SK-N-SH treated with all-trans-retinoic acid at 6 μM for 48 hours (cell line): ENCODE measurements at regions not wholly inside any gene's neighbourhood (a gene's known extent, or its start where the extent isn't known, plus 50 kb on each side); places are given as distances from the start of the nearest gene placed in this dataset.
"Not testable (repeated sequence)": the region's sequence is repeated elsewhere in the genome, so short reads cannot be mapped to it uniquely, and the experiment has no call there.

ENCODE experiments used
- ATAC-seq: fragments of 200-7000 bp; cut with Tn5 transposase; 3 replicates; pipeline ENCODE4 v1.9.1; 2020; ENCODE audit warnings: mild to moderate bottlenecking, moderate library complexity
- ARNTL ChIP-seq: fragments of 450-650 bp; formaldehyde crosslinking; IDR thresholded peaks from 2 replicates; pipeline ENCODE4 v1.5.0; 2020; ENCODE audit warnings: low read depth, mild to moderate bottlenecking, moderate library complexity, borderline replicate concordance
- BACH2 ChIP-seq: fragments of 250-450 bp; sonication (Bioruptor Pico); IDR thresholded peaks from 2 replicates; pipeline ENCODE4 v1.9.0; 2021; ENCODE audit warnings: mild to moderate bottlenecking, borderline replicate concordance
- CREB5 ChIP-seq: fragments of 250-450 bp; sonication (Bioruptor Pico); IDR thresholded peaks from 2 replicates; pipeline ENCODE4 v1.5.1; 2020; ENCODE audit warnings: low read depth, mild to moderate bottlenecking, moderate library complexity
- CSDC2 ChIP-seq: fragments of 250-450 bp; sonication (Bioruptor Pico); IDR thresholded peaks from 2 replicates; pipeline ENCODE4 v1.5.0; 2020; ENCODE audit warnings: mild to moderate bottlenecking, moderate library complexity
- ESRRG ChIP-seq: fragments of 250-450 bp; sonication (Bioruptor Pico); IDR thresholded peaks from 2 replicates; pipeline ENCODE4 v1.6.1; 2021; ENCODE audit warnings: mild to moderate bottlenecking
- ISL1 ChIP-seq: fragments of 250-450 bp; sonication (Bioruptor Pico); IDR thresholded peaks from 2 replicates; pipeline ENCODE4 v2.1.2; 2022; ENCODE audit warnings: mild to moderate bottlenecking, moderate library complexity
- OSR1 ChIP-seq: fragments of 250-450 bp; sonication (Bioruptor Pico); IDR thresholded peaks from 2 replicates; pipeline ENCODE4 v1.8.0; 2022; ENCODE audit warnings: moderate library complexity, mild to moderate bottlenecking, inconsistent platforms
- PPARA ChIP-seq: fragments of 250-450 bp; sonication (Bioruptor Pico); IDR thresholded peaks from 2 replicates; pipeline ENCODE4 v1.5.0; 2020; ENCODE audit warnings: mild to moderate bottlenecking, borderline replicate concordance
- RARB ChIP-seq: fragments of 250-450 bp; sonication (Bioruptor Pico); IDR thresholded peaks from 2 replicates; pipeline ENCODE4 v1.8.0; 2021; ENCODE audit warnings: mild to moderate bottlenecking, moderate library complexity
- TCF4 ChIP-seq: fragments of 250-450 bp; sonication (Bioruptor Pico); IDR thresholded peaks from 2 replicates; pipeline ENCODE4 v1.8.0; 2021; ENCODE audit warnings: mild to moderate bottlenecking, moderate library complexity, borderline replicate concordance
- ZC3H10 ChIP-seq: fragments of 250-450 bp; sonication (Bioruptor Pico); IDR thresholded peaks from 2 replicates; pipeline ENCODE4 v1.5.1; 2021; ENCODE audit warnings: mild to moderate bottlenecking, moderate library complexity
- ZFP3 ChIP-seq: fragments of 250-450 bp; sonication (Bioruptor Pico); IDR thresholded peaks from 2 replicates; pipeline ENCODE4 v1.5.0; 2020; ENCODE audit warnings: mild to moderate bottlenecking, moderate library complexity
- ZFP30 ChIP-seq: fragments of 450-650 bp; formaldehyde crosslinking; IDR thresholded peaks from 2 replicates; pipeline ENCODE4 v1.5.0; 2022; ENCODE audit warnings: mild to moderate bottlenecking, moderate library complexity
- ZNF565 ChIP-seq: fragments of 450-650 bp; formaldehyde crosslinking; conservative IDR thresholded peaks from 2 replicates; pipeline ENCODE4 v1.5.0; 2020; ENCODE audit warnings: low read depth, mild to moderate bottlenecking, moderate library complexity
- ZNF70 ChIP-seq: fragments of 450-650 bp; formaldehyde crosslinking; IDR thresholded peaks from 2 replicates; pipeline ENCODE4 v1.5.0; 2020; ENCODE audit warnings: mild to moderate bottlenecking, moderate library complexity
- TF ChIP-seq, protein P1 (sequence below): fragments of 250-450 bp; sonication (Bioruptor Pico); IDR thresholded peaks from 2 replicates; pipeline ENCODE4 v1.8.0; 2020; ENCODE audit warnings: mild to moderate bottlenecking, moderate library complexity, borderline replicate concordance
- TF ChIP-seq, protein P2 (sequence below): fragments of 250-450 bp; sonication (Bioruptor Pico); IDR thresholded peaks from 2 replicates; pipeline ENCODE4 v1.5.1; 2021; ENCODE audit warnings: mild to moderate bottlenecking, moderate library complexity
- TF ChIP-seq, protein P3 (sequence below): fragments of 250-450 bp; sonication (Bioruptor Pico); IDR thresholded peaks from 2 replicates; pipeline ENCODE4 v1.8.0; 2021; ENCODE audit warnings: low read depth, mild to moderate bottlenecking, moderate library complexity, borderline replicate concordance
- TF ChIP-seq, protein P4 (sequence below): fragments of 250-450 bp; sonication (Bioruptor Pico); IDR thresholded peaks from 2 replicates; pipeline ENCODE4 v1.5.0; 2020; ENCODE audit warnings: mild to moderate bottlenecking, moderate library complexity

- no peak for ATAC-seq
- no peak for TF ChIP-seq ZNF70 (CRISPR knock-in tag)
- TF ChIP-seq ARNTL (CRISPR knock-in tag), result no peak
- TF ChIP-seq PPARA (CRISPR knock-in tag), result no peak
Observed at GRCh38 chr3:31321620-31322019, 211.1 kb upstream of the STT3B start.

GRCh38 chr3:31322460-31322859, 210.3 kb upstream of the STT3B start:
- ATAC-seq, result no peak
- TF ChIP-seq BACH2 (no peak), CREB5 (CRISPR knock-in tag) (no peak), ZC3H10 (no peak), ISL1 (CRISPR knock-in tag) (no peak), ZFP30 (CRISPR knock-in tag) (no peak), OSR1 (CRISPR knock-in tag) (no peak), ZFP3 (no peak), RARB (CRISPR knock-in tag) (no peak), ZNF565 (CRISPR knock-in tag) (no peak), ARNTL (CRISPR knock-in tag) (no peak)
- TF ChIP-seq, all 23 proteins: peak for 0

- not testable (repeated sequence) for ATAC-seq
Observed at GRCh38 chr3:31327826-31328357, 204.8 kb upstream of the STT3B start.

DNA sequence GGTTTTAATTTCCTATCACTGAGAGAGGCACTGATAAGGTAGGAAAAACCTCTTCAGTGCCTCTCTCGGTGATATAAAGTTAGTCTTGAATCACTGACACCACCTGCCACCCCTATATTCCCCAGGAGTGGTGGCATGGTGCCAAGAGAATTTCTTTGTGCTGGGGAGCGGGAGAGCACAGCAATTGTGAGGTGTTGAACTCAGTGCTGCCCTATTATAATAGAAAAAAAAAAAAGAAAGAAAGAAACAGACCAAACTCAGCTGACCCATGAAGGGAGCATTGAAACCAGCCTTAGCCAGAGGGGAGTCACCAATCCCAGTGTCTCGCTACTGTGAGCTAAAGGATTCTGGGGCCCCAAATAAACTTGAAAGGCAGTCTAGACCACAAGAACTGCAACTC, 201.4 kb upstream of the STT3B start:
- TF ChIP-seq OSR1 (CRISPR knock-in tag) (no peak), ZC3H10 (no peak), TCF4 (CRISPR knock-in tag) (no peak)
- TF ChIP-seq, all 23 proteins: peak for 0
- no peak for ATAC-seq

- ATAC-seq, result no peak
- TF ChIP-seq PPARA (CRISPR knock-in tag) (no peak), TCF4 (CRISPR knock-in tag) (no peak)
- TF ChIP-seq, protein P1, sequence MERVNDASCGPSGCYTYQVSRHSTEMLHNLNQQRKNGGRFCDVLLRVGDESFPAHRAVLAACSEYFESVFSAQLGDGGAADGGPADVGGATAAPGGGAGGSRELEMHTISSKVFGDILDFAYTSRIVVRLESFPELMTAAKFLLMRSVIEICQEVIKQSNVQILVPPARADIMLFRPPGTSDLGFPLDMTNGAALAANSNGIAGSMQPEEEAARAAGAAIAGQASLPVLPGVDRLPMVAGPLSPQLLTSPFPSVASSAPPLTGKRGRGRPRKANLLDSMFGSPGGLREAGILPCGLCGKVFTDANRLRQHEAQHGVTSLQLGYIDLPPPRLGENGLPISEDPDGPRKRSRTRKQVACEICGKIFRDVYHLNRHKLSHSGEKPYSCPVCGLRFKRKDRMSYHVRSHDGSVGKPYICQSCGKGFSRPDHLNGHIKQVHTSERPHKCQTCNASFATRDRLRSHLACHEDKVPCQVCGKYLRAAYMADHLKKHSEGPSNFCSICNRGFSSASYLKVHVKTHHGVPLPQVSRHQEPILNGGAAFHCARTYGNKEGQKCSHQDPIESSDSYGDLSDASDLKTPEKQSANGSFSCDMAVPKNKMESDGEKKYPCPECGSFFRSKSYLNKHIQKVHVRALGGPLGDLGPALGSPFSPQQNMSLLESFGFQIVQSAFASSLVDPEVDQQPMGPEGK (CRISPR knock-in tag), result no peak
- TF ChIP-seq, protein P2, sequence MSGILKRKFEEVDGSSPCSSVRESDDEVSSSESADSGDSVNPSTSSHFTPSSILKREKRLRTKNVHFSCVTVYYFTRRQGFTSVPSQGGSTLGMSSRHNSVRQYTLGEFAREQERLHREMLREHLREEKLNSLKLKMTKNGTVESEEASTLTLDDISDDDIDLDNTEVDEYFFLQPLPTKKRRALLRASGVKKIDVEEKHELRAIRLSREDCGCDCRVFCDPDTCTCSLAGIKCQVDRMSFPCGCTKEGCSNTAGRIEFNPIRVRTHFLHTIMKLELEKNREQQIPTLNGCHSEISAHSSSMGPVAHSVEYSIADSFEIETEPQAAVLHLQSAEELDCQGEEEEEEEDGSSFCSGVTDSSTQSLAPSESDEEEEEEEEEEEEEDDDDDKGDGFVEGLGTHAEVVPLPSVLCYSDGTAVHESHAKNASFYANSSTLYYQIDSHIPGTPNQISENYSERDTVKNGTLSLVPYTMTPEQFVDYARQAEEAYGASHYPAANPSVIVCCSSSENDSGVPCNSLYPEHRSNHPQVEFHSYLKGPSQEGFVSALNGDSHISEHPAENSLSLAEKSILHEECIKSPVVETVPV (CRISPR knock-in tag), result no peak
- TF ChIP-seq, protein P3, sequence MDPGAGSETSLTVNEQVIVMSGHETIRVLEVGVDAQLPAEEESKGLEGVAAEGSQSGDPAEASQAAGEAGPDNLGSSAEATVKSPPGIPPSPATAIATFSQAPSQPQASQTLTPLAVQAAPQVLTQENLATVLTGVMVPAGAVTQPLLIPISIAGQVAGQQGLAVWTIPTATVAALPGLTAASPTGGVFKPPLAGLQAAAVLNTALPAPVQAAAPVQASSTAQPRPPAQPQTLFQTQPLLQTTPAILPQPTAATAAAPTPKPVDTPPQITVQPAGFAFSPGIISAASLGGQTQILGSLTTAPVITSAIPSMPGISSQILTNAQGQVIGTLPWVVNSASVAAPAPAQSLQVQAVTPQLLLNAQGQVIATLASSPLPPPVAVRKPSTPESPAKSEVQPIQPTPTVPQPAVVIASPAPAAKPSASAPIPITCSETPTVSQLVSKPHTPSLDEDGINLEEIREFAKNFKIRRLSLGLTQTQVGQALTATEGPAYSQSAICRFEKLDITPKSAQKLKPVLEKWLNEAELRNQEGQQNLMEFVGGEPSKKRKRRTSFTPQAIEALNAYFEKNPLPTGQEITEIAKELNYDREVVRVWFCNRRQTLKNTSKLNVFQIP (CRISPR knock-in tag), result no peak
Observed at GRCh38 chr3:31341130-31341529, 191.6 kb upstream of the STT3B start.

GRCh38 chr3:31343075-31343474, 189.7 kb upstream of the STT3B start:
- TF ChIP-seq, protein P4, sequence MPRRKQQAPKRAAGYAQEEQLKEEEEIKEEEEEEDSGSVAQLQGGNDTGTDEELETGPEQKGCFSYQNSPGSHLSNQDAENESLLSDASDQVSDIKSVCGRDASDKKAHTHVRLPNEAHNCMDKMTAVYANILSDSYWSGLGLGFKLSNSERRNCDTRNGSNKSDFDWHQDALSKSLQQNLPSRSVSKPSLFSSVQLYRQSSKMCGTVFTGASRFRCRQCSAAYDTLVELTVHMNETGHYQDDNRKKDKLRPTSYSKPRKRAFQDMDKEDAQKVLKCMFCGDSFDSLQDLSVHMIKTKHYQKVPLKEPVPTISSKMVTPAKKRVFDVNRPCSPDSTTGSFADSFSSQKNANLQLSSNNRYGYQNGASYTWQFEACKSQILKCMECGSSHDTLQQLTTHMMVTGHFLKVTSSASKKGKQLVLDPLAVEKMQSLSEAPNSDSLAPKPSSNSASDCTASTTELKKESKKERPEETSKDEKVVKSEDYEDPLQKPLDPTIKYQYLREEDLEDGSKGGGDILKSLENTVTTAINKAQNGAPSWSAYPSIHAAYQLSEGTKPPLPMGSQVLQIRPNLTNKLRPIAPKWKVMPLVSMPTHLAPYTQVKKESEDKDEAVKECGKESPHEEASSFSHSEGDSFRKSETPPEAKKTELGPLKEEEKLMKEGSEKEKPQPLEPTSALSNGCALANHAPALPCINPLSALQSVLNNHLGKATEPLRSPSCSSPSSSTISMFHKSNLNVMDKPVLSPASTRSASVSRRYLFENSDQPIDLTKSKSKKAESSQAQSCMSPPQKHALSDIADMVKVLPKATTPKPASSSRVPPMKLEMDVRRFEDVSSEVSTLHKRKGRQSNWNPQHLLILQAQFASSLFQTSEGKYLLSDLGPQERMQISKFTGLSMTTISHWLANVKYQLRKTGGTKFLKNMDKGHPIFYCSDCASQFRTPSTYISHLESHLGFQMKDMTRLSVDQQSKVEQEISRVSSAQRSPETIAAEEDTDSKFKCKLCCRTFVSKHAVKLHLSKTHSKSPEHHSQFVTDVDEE (CRISPR knock-in tag), result no peak
- TF ChIP-seq ARNTL (CRISPR knock-in tag), result no peak
- no peak for TF ChIP-seq CSDC2 (CRISPR knock-in tag)
- no peak for TF ChIP-seq ESRRG (CRISPR knock-in tag)
- no peak for TF ChIP-seq OSR1 (CRISPR knock-in tag)
- TF ChIP-seq ISL1 (CRISPR knock-in tag), result no peak
- no peak for TF ChIP-seq CREB5 (CRISPR knock-in tag)
- no peak for TF ChIP-seq ZFP30 (CRISPR knock-in tag)
- no peak for ATAC-seq
